ENCODE measurements at regions not wholly inside any gene's neighbourhood (a gene's known extent, or its start where the extent isn't known, plus 50 kb on each side); places are given as distances from the start of the nearest gene placed in this dataset.

GRCh38 chr12:76622915-76623314 lies 63.3 kb upstream of the OSBPL8 start:
- TF ChIP-seq CTCF (optimal IDR thresholded peaks at IDR 0.05 in 1 of 3, IDR thresholded peaks at IDR 0.05 in 1 of 3, conservative IDR thresholded peaks at IDR 0.05 in 1 of 3; ENCODE audit: extremely low read depth in 1 of 3, insufficient read depth in 2 of 3, low read length in 3 of 3) (no peak), EZH2 (IDR thresholded peaks at IDR 0.05; ENCODE audit: low read length) (no peak)
